Loucy (cell line): ENCODE measurements at regions not wholly inside any gene's neighbourhood (a gene's known extent, or its start where the extent isn't known, plus 50 kb on each side); places are given as distances from the start of the nearest gene placed in this dataset.

Experiments
- H2AFZ ChIP-seq: fragments of 200-600 bp; sonication (generic); 2 replicates; pipeline ENCODE4 v1.6.0; 2016; ENCODE audit warnings: antibody characterized with exemption, mild to moderate bottlenecking, low read length, moderate library complexity
- H3F3A ChIP-seq: fragments of 200-600 bp; 2 replicates; pipeline ENCODE4 v1.6.0; 2016; ENCODE audit warnings: antibody characterized with exemption, low read depth, mild to moderate bottlenecking
- H3K27me3 ChIP-seq: fragments of 200-600 bp; sonication (generic); 2 replicates; pipeline ENCODE4 v1.6.1; 2014; ENCODE audit warnings: low read length, mild to moderate bottlenecking; ENCODE audit not compliant: insufficient read depth, poor library complexity, severe bottlenecking
- H3K36me3 ChIP-seq: fragments of 200-600 bp; sonication (generic); 2 replicates; pipeline ENCODE4 v1.6.1; 2016; ENCODE audit warnings: low read length; ENCODE audit not compliant: insufficient read depth
- H3K4me1 ChIP-seq: fragments of 200-600 bp; sonication (generic); 2 replicates; pipeline ENCODE4 v1.5.1; 2014; ENCODE audit warnings: low read length, mild to moderate bottlenecking; ENCODE audit not compliant: insufficient read depth, poor library complexity, severe bottlenecking
- H3K4me2 ChIP-seq: fragments of 200-600 bp; sonication (generic); 2 replicates; pipeline ENCODE4 v1.6.0; 2014; ENCODE audit warnings: antibody characterized with exemption, low read length, low read depth, mild to moderate bottlenecking; ENCODE audit not compliant: poor library complexity, severe bottlenecking
- H3K4me3 ChIP-seq: fragments of 200-600 bp; sonication (generic); 2 replicates; pipeline ENCODE4 v1.5.1; 2014; ENCODE audit warnings: low read length, mild to moderate bottlenecking, mixed read lengths; ENCODE audit not compliant: poor library complexity, severe bottlenecking
- H3K79me2 ChIP-seq: fragments of 200-600 bp; sonication (generic); 2 replicates; pipeline ENCODE4 v1.6.1; 2014; ENCODE audit warnings: low read length; ENCODE audit not compliant: insufficient read depth
- H3K9ac ChIP-seq: fragments of 200-600 bp; sonication (generic); 2 replicates; pipeline ENCODE4 v1.6.0; 2014; ENCODE audit warnings: mild to moderate bottlenecking, low read depth, low read length, moderate library complexity; ENCODE audit not compliant: poor library complexity, severe bottlenecking
- H3K9me2 ChIP-seq: fragments of 200-600 bp; sonication (generic); replicated peaks from 2 replicates; pipeline ENCODE4 v1.6.1; 2016; ENCODE audit warnings: low read depth, low read length, mixed read lengths
- H3K9me3 ChIP-seq: fragments of 200-600 bp; sonication (generic); 2 replicates; pipeline ENCODE4 v1.6.1; 2014; ENCODE audit warnings: mild to moderate bottlenecking, antibody characterized with exemption, low read length, low read depth; ENCODE audit not compliant: insufficient read depth
- H4K20me1 ChIP-seq: fragments of 200-600 bp; sonication (generic); 2 replicates; pipeline ENCODE4 v1.6.0; 2014; ENCODE audit warnings: antibody characterized with exemption, low read length, mild to moderate bottlenecking; ENCODE audit not compliant: insufficient read depth, poor library complexity, severe bottlenecking
- EZH2phosphoT487 ChIP-seq: fragments of 200-600 bp; IDR thresholded peaks from 2 replicates; pipeline ENCODE4 v1.6.1; 2018; ENCODE audit warnings: antibody characterized with exemption, mild to moderate bottlenecking, moderate library complexity, borderline replicate concordance
- TF ChIP-seq, protein P1 (sequence below): fragments of 200-600 bp; sonication (generic); conservative IDR thresholded peaks from 2 replicates; pipeline ENCODE4 v1.5.1; 2014; ENCODE audit warnings: mild to moderate bottlenecking, antibody characterized with exemption, low read length

DNA sequence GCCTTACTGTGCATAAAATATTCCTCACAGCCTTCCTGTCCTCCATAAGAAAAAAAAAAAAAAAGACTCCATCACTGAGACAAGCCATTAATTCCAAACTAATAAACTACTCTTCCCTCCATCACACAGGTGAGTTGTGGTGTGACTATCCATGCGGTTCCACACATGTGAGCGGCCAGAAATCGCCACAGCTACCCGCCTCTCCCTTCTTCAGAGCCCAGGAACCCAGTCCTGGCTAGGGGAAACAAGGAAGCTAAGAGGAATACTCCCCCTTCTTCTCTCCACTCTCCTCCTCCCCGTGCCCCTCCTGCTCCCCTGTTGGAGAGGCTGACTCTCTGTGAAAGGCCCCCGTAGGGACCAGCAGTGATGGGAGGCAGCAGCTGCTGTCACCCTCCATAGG lies 128.6 kb upstream of the ARID1B start:
- Histone ChIP-seq H3K79me2 (no peaks in the 10 kb centered on the region), H3K9me2 (no peaks in the 10 kb centered on the region), H3K9ac (no peak overlapping the region), H3K27me3 (no peaks in the 10 kb centered on the region), H2AFZ (no peak overlapping the region), H3K4me2 (no peak overlapping the region), H3K36me3 (no peaks in the 10 kb centered on the region), H4K20me1 (no peaks in the 10 kb centered on the region), H3K4me1 (no peaks in the 10 kb centered on the region), H3K9me3 (no peaks in the 10 kb centered on the region), H3K4me3 (no peak overlapping the region), H3F3A (no peaks in the 10 kb centered on the region)
- TF ChIP-seq, protein P1, sequence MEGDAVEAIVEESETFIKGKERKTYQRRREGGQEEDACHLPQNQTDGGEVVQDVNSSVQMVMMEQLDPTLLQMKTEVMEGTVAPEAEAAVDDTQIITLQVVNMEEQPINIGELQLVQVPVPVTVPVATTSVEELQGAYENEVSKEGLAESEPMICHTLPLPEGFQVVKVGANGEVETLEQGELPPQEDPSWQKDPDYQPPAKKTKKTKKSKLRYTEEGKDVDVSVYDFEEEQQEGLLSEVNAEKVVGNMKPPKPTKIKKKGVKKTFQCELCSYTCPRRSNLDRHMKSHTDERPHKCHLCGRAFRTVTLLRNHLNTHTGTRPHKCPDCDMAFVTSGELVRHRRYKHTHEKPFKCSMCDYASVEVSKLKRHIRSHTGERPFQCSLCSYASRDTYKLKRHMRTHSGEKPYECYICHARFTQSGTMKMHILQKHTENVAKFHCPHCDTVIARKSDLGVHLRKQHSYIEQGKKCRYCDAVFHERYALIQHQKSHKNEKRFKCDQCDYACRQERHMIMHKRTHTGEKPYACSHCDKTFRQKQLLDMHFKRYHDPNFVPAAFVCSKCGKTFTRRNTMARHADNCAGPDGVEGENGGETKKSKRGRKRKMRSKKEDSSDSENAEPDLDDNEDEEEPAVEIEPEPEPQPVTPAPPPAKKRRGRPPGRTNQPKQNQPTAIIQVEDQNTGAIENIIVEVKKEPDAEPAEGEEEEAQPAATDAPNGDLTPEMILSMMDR, result no peak
- TF ChIP-seq EZH2phosphoT487, result no peak

DNA sequence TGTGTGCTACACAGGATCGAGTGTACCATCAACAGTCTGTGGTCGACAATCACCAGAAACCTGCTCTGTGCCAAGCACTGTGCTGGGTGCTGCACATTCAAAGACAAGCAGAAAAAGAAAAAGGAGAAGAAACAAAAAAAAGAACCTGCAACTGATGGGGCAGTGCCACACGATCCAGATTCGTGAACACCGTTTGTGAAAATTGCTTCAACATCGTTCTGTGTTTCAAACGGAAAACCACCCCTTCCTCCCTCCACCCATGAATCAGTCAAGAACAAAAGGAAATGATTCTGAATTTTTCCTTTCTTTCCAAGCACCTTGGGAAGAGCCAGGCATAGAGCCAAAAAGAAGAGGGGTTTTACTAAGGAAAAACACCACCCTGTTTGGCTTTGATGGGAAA lies 129.2 kb upstream of the ARID1B start:
- Histone ChIP-seq H2AFZ (peak overlapping the region; percentile 33; the same call in 1 of the 2 replicates), H4K20me1 (no peaks in the 10 kb centered on the region), H3K4me3 (no peak overlapping the region)

DNA sequence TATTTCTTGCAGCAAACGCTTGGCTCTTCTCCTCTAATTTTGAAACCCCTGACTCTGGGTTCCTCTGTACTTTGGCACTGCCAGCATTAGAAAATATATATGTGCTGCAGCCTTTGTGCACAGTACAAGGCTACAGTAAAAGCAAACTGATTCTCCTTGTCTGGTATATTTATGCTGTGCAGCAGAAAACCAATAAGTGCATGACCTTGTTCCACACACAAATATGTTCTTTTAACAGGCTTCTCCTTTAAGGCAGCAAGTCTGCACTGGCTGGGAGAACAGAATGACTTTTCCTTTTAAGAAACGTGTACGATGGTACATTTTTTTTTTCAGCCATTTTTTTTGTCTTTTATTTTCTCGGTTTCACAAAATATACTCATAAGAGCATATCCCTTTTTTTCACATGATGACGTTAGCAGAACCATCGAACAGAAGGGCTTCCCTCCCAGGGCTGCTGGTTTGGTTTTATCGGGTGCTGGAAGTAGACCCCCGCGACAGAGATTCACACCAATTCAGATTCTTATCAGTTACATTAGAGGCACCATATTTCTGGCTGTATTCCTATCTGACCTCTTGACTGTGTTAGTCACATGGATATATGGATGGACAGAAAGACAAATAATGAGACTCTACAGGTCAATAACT lies 129.9 kb upstream of the ARID1B start:
- no peaks in the 10 kb centered on the region for H3K27me3 ChIP-seq
- no peaks in the 10 kb centered on the region for H3F3A ChIP-seq
- no peak overlapping the region for H3K4me3 ChIP-seq
- no peak overlapping the region for H3K9ac ChIP-seq
- H2AFZ ChIP-seq, result peak overlapping the region; percentile 33; the same call in 1 of the 2 replicates
- no peak overlapping the region for H3K4me2 ChIP-seq
- H3K9me2 ChIP-seq, result no peaks in the 10 kb centered on the region
- H3K36me3 ChIP-seq, result no peaks in the 10 kb centered on the region
- no peaks in the 10 kb centered on the region for H3K79me2 ChIP-seq
- no peaks in the 10 kb centered on the region for H3K9me3 ChIP-seq
- H4K20me1 ChIP-seq, result no peaks in the 10 kb centered on the region
- TF ChIP-seq, protein P1, result no peak
- no peak for TF ChIP-seq EZH2phosphoT487
- no peaks in the 10 kb centered on the region for H3K4me1 ChIP-seq

More for the DNA sequence above, 129.2 kb upstream of the ARID1B start:
- Histone ChIP-seq H3K79me2 (no peaks in the 10 kb centered on the region), H3K4me1 (no peaks in the 10 kb centered on the region), H3K9me3 (no peaks in the 10 kb centered on the region), H3K27me3 (no peaks in the 10 kb centered on the region), H3K9me2 (no peaks in the 10 kb centered on the region), H3K36me3 (no peaks in the 10 kb centered on the region), H3K4me2 (no peak overlapping the region), H3K9ac (no peak overlapping the region), H3F3A (no peaks in the 10 kb centered on the region)
- TF ChIP-seq, protein P1, result no peak
- no peak for TF ChIP-seq EZH2phosphoT487
